Hepatocyte (in vitro differentiated cells): ENCODE measurements at regions not wholly inside any gene's neighbourhood (a gene's known extent, or its start where the extent isn't known, plus 50 kb on each side); places are given as distances from the start of the nearest gene placed in this dataset.

Experiments
- DNase-seq: peaks from one replicate; pipeline ENCODE4 v3.0.0-alpha.2; 2016; ENCODE audit warnings: low spot score
- H2AFZ ChIP-seq: fragments of 200-600 bp; sonication (generic); 2 replicates; pipeline ENCODE4 v1.6.0; 2016; ENCODE audit warnings: antibody characterized with exemption, mild to moderate bottlenecking
- H3K27ac ChIP-seq: fragments of 200-600 bp; sonication (generic); 2 replicates; pipeline ENCODE4 v1.5.1; 2016; ENCODE audit warnings: mild to moderate bottlenecking
- H3K27me3 ChIP-seq: fragments of 200-600 bp; sonication (generic); 2 replicates; pipeline ENCODE4 v1.6.1; 2016
- H3K36me3 ChIP-seq: fragments of 200-600 bp; sonication (generic); replicated peaks from 2 replicates; pipeline ENCODE4 v1.5.1; 2016; ENCODE audit warnings: low read depth; ENCODE audit not compliant: insufficient read depth
- H3K4me1 ChIP-seq: fragments of 200-600 bp; sonication (generic); 2 replicates; pipeline ENCODE4 v1.5.1; 2016; ENCODE audit warnings: mild to moderate bottlenecking, moderate library complexity; ENCODE audit not compliant: insufficient read depth
- H3K4me2 ChIP-seq: fragments of 200-600 bp; sonication (generic); 2 replicates; pipeline ENCODE4 v1.6.0; 2016
- H3K4me3 ChIP-seq: fragments of 200-600 bp; sonication (generic); 2 replicates; pipeline ENCODE4 v1.5.1; 2016; ENCODE audit warnings: mild to moderate bottlenecking
- H3K79me2 ChIP-seq: fragments of 200-600 bp; sonication (generic); 2 replicates; pipeline ENCODE4 v1.6.0; 2017; ENCODE audit warnings: mild to moderate bottlenecking
- H3K9me2 ChIP-seq: fragments of 200-600 bp; sonication (generic); replicated peaks from 2 replicates; pipeline ENCODE4 v1.6.0; 2017; ENCODE audit warnings: mild to moderate bottlenecking; ENCODE audit not compliant: insufficient read depth
- H3K9me3 ChIP-seq: fragments of 200-600 bp; sonication (generic); 2 replicates; pipeline ENCODE4 v1.5.1; 2016; ENCODE audit warnings: low read depth, mild to moderate bottlenecking
- H4K20me1 ChIP-seq: fragments of 200-600 bp; sonication (generic); 2 replicates; pipeline ENCODE4 v1.6.0; 2016; ENCODE audit warnings: mild to moderate bottlenecking; ENCODE audit not compliant: insufficient read depth, poor library complexity, severe bottlenecking
- CTCF ChIP-seq: fragments of 200-600 bp; sonication (generic); IDR thresholded peaks from 2 replicates; pipeline ENCODE4 v1.5.1; 2016; ENCODE audit warnings: antibody characterized with exemption, mild to moderate bottlenecking; ENCODE audit not compliant: poor library complexity
- EZH2 ChIP-seq: fragments of 200-600 bp; sonication (generic); IDR thresholded peaks from 2 replicates; pipeline ENCODE4 v1.6.1; 2016; ENCODE audit warnings: antibody characterized with exemption, mild to moderate bottlenecking, borderline replicate concordance
- EZH2phosphoT487 ChIP-seq: fragments of 200-600 bp; sonication (generic); IDR thresholded peaks from one replicate; pipeline ENCODE4 v1.6.1; 2018; ENCODE audit warnings: antibody characterized with exemption, mild to moderate bottlenecking, low read depth, moderate library complexity; ENCODE audit not compliant: unreplicated experiment, severe bottlenecking
- whole genome bisulfite sequencing: methylation state at CpG from one replicate; pipeline ENCODE4 v1.1.6; 2016; ENCODE audit warnings: low lambda C conversion rate; ENCODE audit errors: missing lambda C conversion rate; 5-methylcytosine and 5-hydroxymethylcytosine counted together

DNA sequence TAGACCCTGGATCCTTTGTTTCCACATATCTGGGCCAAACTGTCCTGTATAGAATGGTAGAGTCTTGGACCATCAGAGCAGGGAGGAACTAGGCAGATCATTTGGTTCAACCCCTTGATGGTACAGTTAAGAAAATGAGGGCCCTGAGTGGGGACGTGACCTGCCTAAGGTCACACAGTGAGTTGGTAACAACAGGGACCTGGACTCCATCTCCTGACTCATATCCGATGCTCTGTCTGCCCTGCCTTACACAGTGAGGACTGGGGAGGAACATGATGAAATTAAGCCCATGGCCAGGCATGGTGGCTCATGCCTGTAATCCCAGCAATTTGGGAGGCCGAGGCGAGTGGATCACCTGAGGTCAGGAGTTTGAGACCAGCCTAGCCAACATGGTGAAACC is 440.2 kb downstream of the PTPRU start:
- no peak for TF ChIP-seq EZH2phosphoT487
- TF ChIP-seq EZH2: no peak
- no peak for TF ChIP-seq CTCF
- no peak overlapping the region for H3K4me3 ChIP-seq
- H3K9me3 ChIP-seq: no peaks in the 10 kb centered on the region
- no peak overlapping the region for H3K4me2 ChIP-seq
- H3K9me2 ChIP-seq: no peaks in the 10 kb centered on the region
- H4K20me1 ChIP-seq: no peaks in the 10 kb centered on the region
- 77% methylated on average over 3 of the region's 4 CpGs for WGBS
- no peaks in the 10 kb centered on the region for H3K36me3 ChIP-seq
- H3K4me1 ChIP-seq: no peaks in the 10 kb centered on the region
- H3K79me2 ChIP-seq: no peaks in the 10 kb centered on the region
- DNase-seq: no peak
- no peak overlapping the region for H3K27ac ChIP-seq
- no peaks in the 10 kb centered on the region for H3K27me3 ChIP-seq
- H2AFZ ChIP-seq: no peak overlapping the region

- 71% methylated on average over 12 of the region's 12 CpGs for WGBS
- no peak for DNase-seq
- H2AFZ ChIP-seq: no peak overlapping the region
Observed at GRCh38 chr1:29675481-29676263, 439.4 kb downstream of the PTPRU start.

DNA sequence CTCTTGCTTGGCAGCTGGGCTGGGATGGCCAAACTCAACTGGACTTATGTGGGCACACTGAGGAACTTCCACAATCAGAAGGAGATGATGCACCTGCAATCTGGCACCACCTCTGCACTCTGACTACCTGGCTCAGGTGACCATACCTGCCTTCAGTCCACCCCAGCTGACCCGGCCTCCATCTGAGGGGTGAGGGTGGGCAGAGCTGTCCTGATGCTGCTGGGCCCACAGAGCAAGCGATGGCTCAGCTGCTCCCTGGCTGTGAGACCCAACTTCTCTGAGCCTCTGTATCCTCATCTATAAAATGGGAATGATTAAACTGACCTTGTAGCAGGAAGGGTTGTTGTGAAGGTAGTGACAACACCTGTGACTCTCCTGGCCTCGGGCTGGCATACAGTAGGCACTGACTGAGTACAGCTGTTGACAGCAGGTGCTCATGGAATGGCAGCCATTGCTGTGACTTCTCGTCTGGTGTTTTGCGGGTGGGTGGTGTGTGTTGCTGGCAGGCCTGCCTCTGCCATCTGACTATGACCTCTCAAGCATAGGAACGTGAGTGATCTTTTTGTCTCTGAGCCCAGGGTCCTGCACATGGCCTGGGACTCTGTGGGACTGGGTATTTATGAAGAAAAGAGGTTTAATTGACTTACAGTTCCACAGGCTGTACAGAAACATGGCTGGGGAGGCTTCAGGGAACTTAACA is 438.5 kb downstream of the PTPRU start:
- Histone ChIP-seq H2AFZ (no peak overlapping the region), H3K9me3 (no peaks in the 10 kb centered on the region), H3K4me1 (no peaks in the 10 kb centered on the region), H3K27ac (no peak overlapping the region), H3K9me2 (no peaks in the 10 kb centered on the region), H4K20me1 (no peaks in the 10 kb centered on the region), H3K36me3 (no peaks in the 10 kb centered on the region), H3K4me2 (no peak overlapping the region), H3K27me3 (no peaks in the 10 kb centered on the region), H3K79me2 (no peaks in the 10 kb centered on the region), H3K4me3 (no peak overlapping the region)
- WGBS: 95% methylated on average over 6 of the region's 6 CpGs
- TF ChIP-seq EZH2phosphoT487: no peak
- no peak for TF ChIP-seq CTCF
- TF ChIP-seq EZH2: no peak
- DNase-seq: no peak

More at GRCh38 chr1:29675481-29676263, 439.4 kb downstream of the PTPRU start:
- no peaks in the 10 kb centered on the region for H3K27me3 ChIP-seq
- no peak overlapping the region for H3K4me2 ChIP-seq
- no peaks in the 10 kb centered on the region for H3K4me1 ChIP-seq
- H4K20me1 ChIP-seq: no peaks in the 10 kb centered on the region
- no peaks in the 10 kb centered on the region for H3K9me2 ChIP-seq
- H3K4me3 ChIP-seq: no peak overlapping the region
- H3K79me2 ChIP-seq: no peaks in the 10 kb centered on the region
- H3K36me3 ChIP-seq: no peaks in the 10 kb centered on the region
- TF ChIP-seq EZH2phosphoT487 (no peak), EZH2 (no peak), CTCF (no peak)
- H3K9me3 ChIP-seq: no peaks in the 10 kb centered on the region
- H3K27ac ChIP-seq: no peak overlapping the region
